ENCODE measurements at regions not wholly inside any gene's neighbourhood (a gene's known extent, or its start where the extent isn't known, plus 50 kb on each side); places are given as distances from the start of the nearest gene placed in this dataset.
"Not testable (repeated sequence)": the region's sequence is repeated elsewhere in the genome, so short reads cannot be mapped to it uniquely, and the experiment has no call there.

DNA sequence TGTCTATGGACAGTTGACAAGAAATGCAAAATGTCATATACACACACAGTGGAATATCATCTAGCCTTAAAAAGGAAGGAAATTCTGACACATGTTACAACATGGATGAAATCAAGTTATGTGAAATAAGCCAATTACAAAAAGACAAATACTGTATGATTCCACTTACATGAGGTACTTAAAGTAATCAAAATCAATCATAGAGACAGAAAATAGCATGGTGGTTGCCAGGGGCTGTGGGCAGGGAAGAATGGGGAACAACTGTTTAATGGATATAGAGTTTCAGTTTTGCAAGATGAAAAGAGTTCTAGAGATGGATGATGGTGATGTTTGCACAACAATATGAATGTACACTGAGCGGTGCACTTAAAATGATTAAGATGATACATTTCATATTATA lies 613.8 kb upstream of the ZNF385D start:
- Mint-ChIP-seq H3K36me3 (no peaks in the 10 kb centered on the region), H3K4me3 (no peak overlapping the region), H3K4me1 (no peaks in the 10 kb centered on the region), H3K9me3 (peaks cover 6% of the 10 kb centered on the region), H3K27ac (no peak overlapping the region)
- DNase-seq (ENCODE audit: low spot score in 2 of 2) (no peak), ATAC-seq (no peak)

DNA sequence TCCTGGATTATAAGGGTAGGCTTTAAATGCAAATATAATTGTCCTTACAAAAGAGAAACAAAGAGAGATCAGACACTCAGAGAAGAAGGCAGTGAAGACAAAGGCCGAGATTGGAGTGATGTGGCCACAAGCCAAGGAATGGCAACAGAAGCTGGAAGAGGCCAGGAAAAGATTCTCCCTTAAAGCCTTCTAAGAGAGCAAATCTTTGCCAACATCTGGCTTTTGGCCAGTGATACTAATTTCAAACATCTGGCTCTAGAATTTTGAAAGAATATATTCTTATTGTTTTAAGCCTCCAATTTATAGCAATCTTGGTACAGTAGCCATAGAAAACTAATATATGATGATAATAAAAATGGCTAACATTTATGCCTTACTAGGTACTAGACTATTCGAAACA lies 615.8 kb upstream of the ZNF385D start:
- Mint-ChIP-seq H3K4me1 (no peaks in the 10 kb centered on the region), H3K27ac (no peak overlapping the region), H3K9me3 (peaks cover 6% of the 10 kb centered on the region), H3K36me3 (no peaks in the 10 kb centered on the region), H3K4me3 (no peak overlapping the region)
- DNase-seq (ENCODE audit: low spot score in 2 of 2) (no peak), ATAC-seq (no peak)

DNA sequence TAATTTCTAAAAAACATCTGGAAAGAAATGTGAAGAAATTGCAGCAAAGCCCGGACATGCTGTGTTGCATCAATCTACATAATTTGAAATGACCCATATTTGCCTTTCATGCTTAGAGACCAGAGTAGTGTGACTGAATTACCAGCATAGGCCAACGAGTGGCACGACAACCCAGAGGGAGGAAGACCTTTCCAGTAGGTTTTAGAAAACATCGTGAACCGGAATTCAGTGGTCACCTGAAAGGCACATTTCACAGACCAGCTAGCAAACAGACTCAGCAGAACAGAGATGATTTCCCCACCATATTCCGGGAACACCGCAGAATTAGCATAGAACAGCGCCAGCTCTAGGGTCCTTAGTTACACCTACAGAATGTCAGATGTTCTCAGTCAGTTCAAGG lies 620.0 kb upstream of the ZNF385D start:
- Mint-ChIP-seq H3K9me3 (peaks cover 16% of the 10 kb centered on the region), H3K4me3 (no peak overlapping the region), H3K27ac (no peak overlapping the region), H3K36me3 (no peaks in the 10 kb centered on the region), H3K4me1 (no peaks in the 10 kb centered on the region)
- DNase-seq (ENCODE audit: low spot score in 2 of 2) (no peak), ATAC-seq (no peak)

DNA sequence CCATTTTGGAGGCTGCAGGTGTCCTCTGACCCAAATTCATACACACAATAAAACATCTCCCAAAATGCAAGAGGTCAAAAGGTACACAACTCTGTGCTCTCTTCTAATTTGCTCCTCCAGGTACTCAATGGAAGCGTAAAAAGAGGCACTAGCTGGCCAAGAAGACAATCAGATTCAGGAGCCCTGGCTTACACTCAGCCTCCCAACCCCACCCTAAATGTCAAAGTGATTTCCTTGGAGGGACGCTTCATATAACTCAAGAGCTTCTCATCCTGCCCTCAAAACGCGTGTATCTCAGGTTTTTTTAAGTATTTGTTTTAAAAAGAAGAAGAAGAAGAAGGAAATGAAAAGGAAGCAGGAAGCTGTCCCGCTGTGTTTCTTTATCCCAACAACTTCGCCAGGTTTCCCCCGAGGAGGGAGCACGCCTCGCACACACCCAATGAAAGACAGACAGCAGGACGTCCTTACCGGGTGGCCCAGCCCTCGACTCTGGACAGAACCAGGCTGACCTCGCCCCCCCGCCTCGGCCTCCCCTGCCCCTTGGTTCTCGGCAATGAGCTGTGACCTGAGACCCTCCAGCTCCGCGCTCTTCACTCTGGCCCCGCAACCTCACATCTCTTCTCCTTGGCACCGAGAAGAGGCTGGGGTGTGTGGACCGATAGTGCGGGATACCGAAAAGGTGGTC lies 620.7 kb upstream of the ZNF385D start:
- Mint-ChIP-seq H3K4me1 (no peaks in the 10 kb centered on the region), H3K4me3 (no peak overlapping the region), H3K9me3 (peaks cover 16% of the 10 kb centered on the region), H3K27ac (no peak overlapping the region), H3K36me3 (no peaks in the 10 kb centered on the region)
- ATAC-seq (no peak), DNase-seq (ENCODE audit: low spot score in 2 of 2) (no peak)

DNA sequence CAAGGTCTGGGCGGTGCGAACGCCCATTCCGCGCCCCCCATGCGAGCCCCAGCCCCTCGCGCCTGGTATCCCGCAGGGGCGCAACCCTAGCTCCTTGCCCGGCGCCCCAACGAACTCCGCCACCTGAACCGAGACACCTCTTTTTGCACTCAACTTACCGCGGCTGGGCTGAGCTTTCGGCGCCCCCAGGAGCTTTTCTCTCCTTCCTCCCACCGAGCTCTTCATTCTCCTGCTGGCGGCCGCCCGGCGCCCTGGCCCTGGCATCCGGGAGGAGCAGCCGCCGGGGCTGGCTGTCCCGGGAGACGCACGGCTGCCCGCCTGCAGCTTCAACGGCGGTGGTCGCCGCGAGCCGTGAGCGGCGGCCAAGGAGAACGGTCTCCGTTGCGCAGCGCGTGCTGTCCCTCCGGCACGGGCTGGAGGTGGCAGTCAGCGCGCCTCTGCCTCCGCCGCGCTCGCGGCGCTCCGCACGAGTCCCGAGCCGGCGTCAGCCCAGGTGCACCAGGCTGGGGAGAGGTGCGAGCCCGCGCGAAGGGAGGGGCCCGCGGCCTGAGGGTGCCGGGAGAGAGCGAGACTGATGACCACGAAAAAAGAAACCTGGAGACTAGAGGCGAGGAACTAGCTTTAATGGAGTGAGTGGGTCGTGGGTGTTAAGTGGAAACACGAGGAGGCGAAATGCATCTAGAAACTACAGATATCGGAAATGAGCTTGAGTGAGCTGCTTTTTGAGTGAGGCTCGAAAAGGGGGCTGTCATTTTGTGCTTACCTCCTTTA lies 621.5 kb upstream of the ZNF385D start:
- DNase-seq (ENCODE audit: low spot score in 2 of 2): no peak
- H3K4me3 Mint-ChIP-seq: no peak overlapping the region
- no peak for ATAC-seq
- no peaks in the 10 kb centered on the region for H3K36me3 Mint-ChIP-seq
- H3K27ac Mint-ChIP-seq: no peak overlapping the region
- H3K4me1 Mint-ChIP-seq: no peaks in the 10 kb centered on the region
- peaks cover 16% of the 10 kb centered on the region for H3K9me3 Mint-ChIP-seq

DNA sequence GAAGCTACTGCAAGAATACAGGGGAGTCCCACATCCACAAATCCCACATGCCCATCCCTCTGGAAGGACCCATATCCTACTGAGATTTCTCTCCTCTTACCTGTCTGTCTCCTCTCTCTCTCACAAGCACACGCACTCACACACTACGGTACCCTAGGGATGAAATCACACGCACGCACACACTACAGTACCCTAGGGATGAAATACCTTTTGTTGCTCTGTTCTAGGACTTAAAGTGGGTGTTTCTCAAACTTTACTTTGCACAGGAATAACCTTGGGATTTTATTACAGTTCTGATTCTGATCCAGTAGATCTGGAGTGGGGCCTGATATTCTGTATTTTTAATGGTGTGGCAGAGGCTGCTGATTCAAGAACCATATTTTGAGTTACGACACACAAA lies 622.2 kb upstream of the ZNF385D start:
- DNase-seq (ENCODE audit: low spot score in 2 of 2): no peak
- ATAC-seq: no peak
- H3K9me3 Mint-ChIP-seq: peaks cover 16% of the 10 kb centered on the region
- H3K4me1 Mint-ChIP-seq: no peaks in the 10 kb centered on the region
- H3K27ac Mint-ChIP-seq: no peak overlapping the region
- H3K36me3 Mint-ChIP-seq: no peaks in the 10 kb centered on the region
- H3K4me3 Mint-ChIP-seq: no peak overlapping the region

DNA sequence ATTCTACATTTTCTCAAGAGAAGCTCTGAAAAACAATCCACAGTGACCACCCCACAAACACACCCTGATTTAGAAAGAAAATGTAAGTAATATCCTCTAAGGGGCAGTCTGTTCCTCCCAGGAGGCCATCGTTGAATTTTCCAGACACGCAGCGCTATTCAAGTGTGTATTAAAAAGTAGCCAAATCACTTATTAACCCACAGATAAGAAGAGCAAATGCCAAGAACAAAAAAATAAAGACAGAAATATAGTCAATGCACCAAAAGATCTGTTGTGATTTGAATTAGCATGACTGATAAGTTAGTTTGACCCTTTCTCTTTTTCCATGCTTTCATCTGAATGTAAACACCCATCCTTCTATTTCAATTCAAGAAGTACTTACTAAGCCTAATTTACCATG lies 622.8 kb upstream of the ZNF385D start:
- Mint-ChIP-seq H3K4me1 (no peaks in the 10 kb centered on the region), H3K36me3 (no peaks in the 10 kb centered on the region), H3K4me3 (no peak overlapping the region), H3K27ac (no peak overlapping the region), H3K9me3 (peaks cover 12% of the 10 kb centered on the region)
- ATAC-seq (no peak), DNase-seq (ENCODE audit: low spot score in 2 of 2) (no peak)

DNA sequence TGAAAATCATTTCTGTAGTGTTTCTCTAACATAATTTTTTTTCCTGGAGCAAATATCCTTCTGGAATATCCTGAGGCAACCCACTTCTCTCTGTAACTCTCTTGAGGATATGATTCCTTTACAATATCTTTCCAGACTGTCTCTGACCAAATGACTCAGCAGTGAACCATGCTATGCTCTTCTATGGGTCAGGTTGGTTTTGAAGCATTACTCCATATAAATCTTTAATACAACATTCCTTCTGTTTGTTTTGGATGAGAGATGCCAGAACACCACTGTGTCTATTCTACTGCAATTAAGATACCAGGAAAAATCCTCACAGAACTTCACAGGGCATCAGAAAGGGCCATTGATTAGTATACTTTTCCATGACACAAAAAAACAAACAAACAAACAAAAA lies 626.4 kb upstream of the ZNF385D start:
- H3K4me1 Mint-ChIP-seq: no peaks in the 10 kb centered on the region
- DNase-seq (ENCODE audit: low spot score in 2 of 2) (no peak), ATAC-seq (no peak)
- no peak overlapping the region for H3K4me3 Mint-ChIP-seq
- H3K27ac Mint-ChIP-seq: no peak overlapping the region
- H3K9me3 Mint-ChIP-seq: peaks cover 23% of the 10 kb centered on the region
- no peaks in the 10 kb centered on the region for H3K36me3 Mint-ChIP-seq

DNA sequence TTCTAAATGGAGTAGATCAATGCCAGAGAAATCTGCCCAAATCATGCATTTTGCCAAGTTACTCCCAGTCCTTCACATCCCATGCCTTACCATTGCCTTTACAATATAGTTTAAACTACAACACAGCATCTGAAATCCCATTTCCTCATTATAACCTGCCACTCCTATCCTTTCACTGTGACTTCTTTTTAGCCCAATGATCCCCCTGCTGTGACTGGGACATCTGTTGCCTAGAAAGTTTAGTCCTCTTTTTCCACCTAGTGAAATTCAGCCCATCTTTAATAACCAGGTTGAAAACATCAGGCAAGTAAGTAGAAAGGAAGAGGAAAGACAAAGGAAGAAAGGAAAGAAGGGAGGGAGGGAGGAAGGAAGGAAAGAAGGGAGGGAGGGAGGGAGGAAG lies 627.9 kb upstream of the ZNF385D start:
- Mint-ChIP-seq H3K9me3 (peaks cover 18% of the 10 kb centered on the region), H3K27ac (no peak overlapping the region), H3K4me3 (no peak overlapping the region), H3K36me3 (no peaks in the 10 kb centered on the region), H3K4me1 (no peaks in the 10 kb centered on the region)
- DNase-seq (ENCODE audit: low spot score in 2 of 2): no peak
- ATAC-seq: no peak

DNA sequence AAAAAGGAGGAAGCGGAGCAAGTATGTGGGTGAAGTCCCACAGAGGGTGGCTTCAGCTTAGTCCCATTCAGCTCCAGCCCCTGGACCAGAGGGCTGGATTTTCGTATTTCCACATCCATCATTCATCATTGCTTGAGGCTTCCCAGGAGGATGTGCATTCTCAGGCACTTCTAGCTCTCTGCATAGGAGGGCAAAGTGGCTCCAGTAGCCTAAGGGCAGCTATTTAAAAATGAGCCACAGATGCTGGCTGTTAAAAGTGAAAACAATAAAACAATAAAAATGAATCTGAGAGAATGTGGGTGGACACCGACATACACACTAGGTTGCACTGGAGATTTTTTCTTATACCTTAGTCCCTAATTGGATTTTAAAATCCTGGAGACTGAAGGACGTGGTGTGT lies 629.2 kb upstream of the ZNF385D start:
- Mint-ChIP-seq H3K4me3 (no peak overlapping the region), H3K9me3 (peaks cover 19% of the 10 kb centered on the region), H3K27ac (no peak overlapping the region), H3K36me3 (no peaks in the 10 kb centered on the region), H3K4me1 (no peaks in the 10 kb centered on the region)
- DNase-seq (ENCODE audit: low spot score in 2 of 2): no peak
- ATAC-seq: no peak

DNA sequence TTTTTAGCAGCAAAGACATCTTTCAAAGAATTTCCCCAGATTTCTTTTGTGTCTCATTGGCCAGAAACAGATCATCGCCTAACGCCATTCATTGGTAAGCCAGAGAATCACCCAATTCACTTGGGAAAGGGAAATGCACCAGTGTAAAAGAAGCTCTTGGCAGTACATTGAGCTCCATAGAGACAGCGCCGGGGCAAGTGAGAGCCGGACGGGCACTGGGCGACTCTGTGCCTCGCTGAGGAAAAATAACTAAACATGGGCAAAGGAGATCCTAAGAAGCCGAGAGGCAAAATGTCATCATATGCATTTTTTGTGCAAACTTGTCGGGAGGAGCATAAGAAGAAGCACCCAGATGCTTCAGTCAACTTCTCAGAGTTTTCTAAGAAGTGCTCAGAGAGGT lies 630.6 kb upstream of the ZNF385D start:
- DNase-seq (ENCODE audit: low spot score in 2 of 2); H3K4me1 Mint-ChIP-seq; H3K36me3 Mint-ChIP-seq; H3K4me3 Mint-ChIP-seq; ATAC-seq: not testable (repeated sequence)
- Mint-ChIP-seq H3K9me3 (peaks cover 19% of the 10 kb centered on the region), H3K27ac (peak overlapping the region; percentile 33)

DNA sequence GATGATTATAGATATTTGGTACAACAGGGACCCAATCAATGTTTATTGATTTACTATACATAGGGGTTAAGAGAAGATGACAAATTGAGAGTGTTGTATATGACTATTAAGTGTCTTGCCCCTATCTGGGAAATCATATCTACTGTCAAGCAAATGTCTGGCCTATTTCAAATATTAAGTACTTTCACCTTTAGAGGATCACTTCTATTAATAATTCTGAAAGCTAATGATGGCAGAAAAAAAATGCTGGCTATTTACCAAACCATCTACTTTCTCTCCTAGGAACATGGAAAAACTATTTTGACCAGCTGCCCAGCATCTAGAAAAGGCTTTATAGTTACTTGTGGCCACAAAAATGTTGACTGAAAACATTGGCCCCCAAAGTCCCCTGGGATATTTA lies 632.3 kb upstream of the ZNF385D start:
- DNase-seq (ENCODE audit: low spot score in 2 of 2): no peak
- peaks cover 22% of the 10 kb centered on the region for H3K9me3 Mint-ChIP-seq
- H3K27ac Mint-ChIP-seq: no peak overlapping the region
- H3K36me3 Mint-ChIP-seq: no peaks in the 10 kb centered on the region
- ATAC-seq: no peak
- H3K4me1 Mint-ChIP-seq: no peaks in the 10 kb centered on the region
- H3K4me3 Mint-ChIP-seq: no peak overlapping the region

DNA sequence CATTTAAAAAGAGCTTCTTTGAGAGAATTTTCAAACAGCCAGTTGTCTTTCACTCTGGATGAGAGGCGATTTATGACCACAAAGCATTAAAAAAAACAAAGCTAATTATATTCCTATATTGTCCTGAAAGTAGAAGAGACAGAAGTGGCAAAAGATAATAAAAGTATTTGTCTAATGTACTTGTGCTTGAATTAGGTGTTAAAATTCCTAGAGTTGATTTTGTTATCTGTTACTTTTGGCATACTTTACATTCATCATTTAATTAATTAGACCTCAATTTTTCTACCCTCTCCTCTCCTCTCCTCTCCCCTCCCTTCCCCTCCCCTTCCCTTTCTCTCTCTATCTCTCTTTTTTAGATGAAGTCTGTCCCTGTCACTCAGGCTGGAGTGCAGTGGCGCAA lies 635.1 kb upstream of the ZNF385D start:
- no peaks in the 10 kb centered on the region for H3K4me1 Mint-ChIP-seq
- no peak overlapping the region for H3K4me3 Mint-ChIP-seq
- no peaks in the 10 kb centered on the region for H3K36me3 Mint-ChIP-seq
- H3K27ac Mint-ChIP-seq: no peak overlapping the region
- DNase-seq (ENCODE audit: low spot score in 2 of 2) (no peak), ATAC-seq (no peak)
- peaks cover 14% of the 10 kb centered on the region for H3K9me3 Mint-ChIP-seq

DNA sequence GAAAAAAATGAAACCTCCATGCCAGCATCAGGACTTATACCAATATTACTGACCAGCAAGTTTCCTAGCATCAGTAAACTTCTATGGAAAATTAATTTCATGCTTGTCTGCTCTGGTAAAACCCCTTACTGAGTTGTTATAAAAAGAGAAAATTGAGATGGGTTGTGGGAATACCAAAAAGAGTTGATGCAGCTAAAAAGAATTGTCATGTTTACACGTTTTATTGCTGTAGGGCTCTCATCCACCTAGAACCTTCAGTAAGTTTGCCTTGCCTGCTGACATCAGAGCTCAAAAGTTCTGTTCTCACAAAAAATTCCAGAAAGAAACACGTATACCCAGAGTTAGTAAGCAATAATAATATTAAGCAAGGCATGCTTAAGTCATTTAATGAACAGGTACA lies 641.3 kb upstream of the ZNF385D start:
- Mint-ChIP-seq H3K4me3 (no peak overlapping the region), H3K36me3 (no peaks in the 10 kb centered on the region), H3K27ac (no peak overlapping the region), H3K9me3 (peaks cover 10% of the 10 kb centered on the region), H3K4me1 (no peaks in the 10 kb centered on the region)
- ATAC-seq: no peak
- DNase-seq (ENCODE audit: low spot score in 2 of 2): no peak

DNA sequence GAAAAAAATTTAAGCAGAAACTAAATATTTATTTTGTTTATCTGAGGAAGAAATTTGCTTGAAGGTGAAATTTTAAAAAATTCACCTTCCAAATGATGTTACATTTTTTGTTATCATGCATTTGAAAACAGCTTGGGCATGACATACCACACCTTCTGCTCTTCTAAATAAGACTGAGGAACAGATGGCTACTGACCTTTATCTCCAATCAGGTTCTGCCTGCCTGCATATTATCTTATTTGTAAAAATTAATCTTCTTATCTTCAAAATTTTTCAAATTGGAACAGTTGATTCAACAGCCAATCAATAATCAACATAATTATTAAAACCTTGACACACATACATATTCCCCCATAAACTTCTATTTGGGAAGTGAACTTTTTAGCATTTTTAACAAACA lies 641.8 kb upstream of the ZNF385D start:
- Mint-ChIP-seq H3K4me3 (no peak overlapping the region), H3K9me3 (peaks cover 15% of the 10 kb centered on the region), H3K36me3 (no peaks in the 10 kb centered on the region), H3K27ac (no peak overlapping the region), H3K4me1 (no peaks in the 10 kb centered on the region)
- ATAC-seq (no peak), DNase-seq (ENCODE audit: low spot score in 2 of 2) (no peak)

DNA sequence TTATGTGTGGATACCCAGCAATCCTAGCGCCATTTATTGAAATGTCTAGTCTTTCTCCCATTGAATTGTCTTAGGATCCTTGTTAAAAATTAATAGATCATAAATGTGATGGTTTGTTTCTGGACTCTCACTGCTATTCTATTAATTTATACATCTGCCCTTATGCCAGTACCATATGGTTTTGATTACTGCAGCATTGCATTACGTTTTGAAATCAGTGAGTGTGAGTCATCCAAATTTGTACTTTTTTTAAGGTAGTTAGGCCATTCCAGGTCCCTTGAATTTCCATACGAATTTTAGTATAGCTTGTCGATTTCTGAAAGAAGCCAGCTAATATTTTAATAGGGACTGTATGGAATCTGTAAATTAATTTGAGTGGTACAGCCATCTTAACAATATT lies 648.6 kb upstream of the ZNF385D start:
- H3K36me3 Mint-ChIP-seq: no peaks in the 10 kb centered on the region
- H3K27ac Mint-ChIP-seq: no peak overlapping the region
- ATAC-seq (no peak), DNase-seq (ENCODE audit: low spot score in 2 of 2) (no peak)
- peaks cover 21% of the 10 kb centered on the region for H3K9me3 Mint-ChIP-seq
- no peaks in the 10 kb centered on the region for H3K4me1 Mint-ChIP-seq
- H3K4me3 Mint-ChIP-seq: no peak overlapping the region
